H54 (cell line): ENCODE measurements at regions not wholly inside any gene's neighbourhood (a gene's known extent, or its start where the extent isn't known, plus 50 kb on each side); places are given as distances from the start of the nearest gene placed in this dataset.

Source experiments
- DNase-seq: peaks from one replicate; pipeline ENCODE4 v3.0.0; 2011; ENCODE audit warnings: low spot score, mixed read lengths; ENCODE audit not compliant: insufficient read length
- FAIRE-seq: peaks from 3 replicates; lab custom pipeline; 2011; peaks lifted over from hg19 to GRCh38; lab: Jason Lieb, UNC
- POLR2A ChIP-seq: IDR thresholded peaks from 2 replicates; pipeline ENCODE4 v1.6.1; 2011; ENCODE audit warnings: low read depth, mild to moderate bottlenecking, low read length

- DNase-seq (no peak), FAIRE-seq (no peak)
- TF ChIP-seq POLR2A = no peak
Observed at GRCh38 chr12:24095245-24095644, 145.8 kb upstream of the SOX5 start.

- no peak for DNase-seq
- TF ChIP-seq POLR2A = no peak
- FAIRE-seq = no peak
Observed at GRCh38 chr12:24089510-24089890, 140.0 kb upstream of the SOX5 start.

- FAIRE-seq (no peak), DNase-seq (no peak)
- no peak for TF ChIP-seq POLR2A
Observed at GRCh38 chr12:24088751-24089509, 139.5 kb upstream of the SOX5 start.

- no peak for FAIRE-seq
- no peak for TF ChIP-seq POLR2A
Observed at GRCh38 chr12:24087294-24087693, 137.8 kb upstream of the SOX5 start.

GRCh38 chr12:24084800-24085199, 135.3 kb upstream of the SOX5 start:
- no peak for FAIRE-seq

More at GRCh38 chr12:24087294-24087693, 137.8 kb upstream of the SOX5 start:
- DNase-seq = no peak

GRCh38 chr12:24083838-24084237, 134.4 kb upstream of the SOX5 start:
- no peak for FAIRE-seq
- no peak for DNase-seq
- no peak for TF ChIP-seq POLR2A

More at GRCh38 chr12:24084800-24085199, 135.3 kb upstream of the SOX5 start:
- no peak for TF ChIP-seq POLR2A
- DNase-seq = no peak

GRCh38 chr12:24081606-24082005, 132.1 kb upstream of the SOX5 start:
- no peak for FAIRE-seq
- TF ChIP-seq POLR2A = no peak
- no peak for DNase-seq

GRCh38 chr12:24081092-24081529, 131.6 kb upstream of the SOX5 start:
- TF ChIP-seq POLR2A = no peak
- FAIRE-seq (no peak), DNase-seq (no peak)

- no peak for TF ChIP-seq POLR2A
- FAIRE-seq (no peak), DNase-seq (no peak)
Observed at GRCh38 chr12:24080465-24080864, 131.0 kb upstream of the SOX5 start.

- DNase-seq (no peak), FAIRE-seq (no peak)
- no peak for TF ChIP-seq POLR2A
Observed at GRCh38 chr12:24079083-24079482, 129.6 kb upstream of the SOX5 start.

GRCh38 chr12:24078318-24078765, 128.9 kb upstream of the SOX5 start:
- FAIRE-seq = no peak
- DNase-seq = no peak
- no peak for TF ChIP-seq POLR2A

- FAIRE-seq (no peak), DNase-seq (no peak)
- TF ChIP-seq POLR2A = no peak
Observed at GRCh38 chr12:24077161-24077560, 127.7 kb upstream of the SOX5 start.

- TF ChIP-seq POLR2A = no peak
- DNase-seq = no peak
- FAIRE-seq = no peak
Observed at GRCh38 chr12:24075650-24076049, 126.2 kb upstream of the SOX5 start.

- no peak for TF ChIP-seq POLR2A
- no peak for FAIRE-seq
- no peak for DNase-seq
Observed at GRCh38 chr12:24073170-24073810, 123.8 kb upstream of the SOX5 start.
